Tibial nerve (tissue), 4 donors: ENCODE measurements at regions not wholly inside any gene's neighbourhood (a gene's known extent, or its start where the extent isn't known, plus 50 kb on each side); places are given as distances from the start of the nearest gene placed in this dataset.

Experiments used
- DNase-seq, 2 donors: peaks; one replicate each; pipeline ENCODE4 v3.0.0-alpha.2; 2019; ENCODE audit warnings: low spot score in 2 of 2
- H3K27ac ChIP-seq, 4 donors: fragments of 200-600 bp; sonication (generic) in 3 of 4; one replicate each; pipeline ENCODE4 v1.5.1; 2017 to 2019; ENCODE audit warnings: mild to moderate bottlenecking in 1 of 4
- H3K27me3 ChIP-seq, 2 donors: fragments of 200-600 bp; sonication (generic) in 1 of 2; one replicate each; pipeline versions ENCODE4 v1.5.1 to v1.6.0; 2017 to 2019
- H3K36me3 ChIP-seq, 3 donors: fragments of 200-600 bp; sonication (generic); one replicate each; pipeline ENCODE4 v1.5.1; 2018 to 2019
- H3K4me1 ChIP-seq, 4 donors: fragments of 200-600 bp; sonication (generic) in 3 of 4; one replicate each; pipeline ENCODE4 v1.5.1; 2017 to 2019
- H3K4me3 ChIP-seq, 4 donors: fragments of 200-600 bp; sonication (generic) in 3 of 4; one replicate each; pipeline ENCODE4 v1.5.1; 2017 to 2019; ENCODE audit warnings: mild to moderate bottlenecking in 1 of 4, moderate library complexity in 1 of 4
- H3K9me3 ChIP-seq, 4 donors: fragments of 200-600 bp; sonication (generic) in 3 of 4; one replicate each; pipeline ENCODE4 v1.5.1; 2017 to 2019
- CTCF ChIP-seq, 5 experiments: fragments of 200-600 bp in 3 of 5; fragments of 450-650 bp in 2 of 5; sonication (generic) in 3 of 5; IDR thresholded peaks; one replicate each; pipeline ENCODE4 v1.5.1; 2016 to 2019; ENCODE audit warnings: antibody characterized with exemption in 5 of 5, mild to moderate bottlenecking in 3 of 5, moderate library complexity in 2 of 5
- EP300 ChIP-seq, 2 donors: sonication (generic); formaldehyde crosslinking; IDR thresholded peaks; one replicate each; pipeline ENCODE4 v1.6.1; 2017; ENCODE audit warnings: antibody characterized with exemption in 2 of 2, mild to moderate bottlenecking in 1 of 2
- POLR2A ChIP-seq, 2 donors: fragments of 450-650 bp; IDR thresholded peaks; one replicate each; pipeline ENCODE4 v1.6.1; 2017; ENCODE audit warnings: antibody characterized with exemption in 2 of 2, mild to moderate bottlenecking in 2 of 2, moderate library complexity in 2 of 2
- WGBS, 2 donors: methylation state at CpG; one replicate each; pipeline ENCODE4 v1.1.5; 2018; 5-methylcytosine and 5-hydroxymethylcytosine counted together

GRCh38 chr20:60167812-60168211 is 209.6 kb downstream of the CDH26 start:
- no peak overlapping the region for H3K4me3 ChIP-seq
- H3K27ac ChIP-seq: no peak overlapping the region
- no peaks in the 10 kb centered on the region for H3K36me3 ChIP-seq
- H3K4me1 ChIP-seq: peaks cover 0 to 4% (median 0%) of the 10 kb centered on the region in 4 donors
- 90% methylated on average over 1 of the region's 1 CpG for WGBS, 2 donors
- no peaks in the 10 kb centered on the region for H3K27me3 ChIP-seq
- no peak for DNase-seq
- TF ChIP-seq CTCF (IDR thresholded peaks at IDR 0.05) (no peak), POLR2A (IDR thresholded peaks at IDR 0.05) (no peak), EP300 (IDR thresholded peaks at IDR 0.05) (no peak)
- no peaks in the 10 kb centered on the region for H3K9me3 ChIP-seq

- no peak for TF ChIP-seq POLR2A (IDR thresholded peaks at IDR 0.05)
- no peak for TF ChIP-seq CTCF (IDR thresholded peaks at IDR 0.05)
- TF ChIP-seq EP300 (IDR thresholded peaks at IDR 0.05): no peak
- H3K9me3 ChIP-seq: no peaks in the 10 kb centered on the region
- no peak overlapping the region for H3K4me3 ChIP-seq
- no peak for DNase-seq
- no peak overlapping the region for H3K27ac ChIP-seq
- H3K36me3 ChIP-seq: no peaks in the 10 kb centered on the region
- WGBS, 2 donors: 53 to 70% methylated on average over 1 of the region's 1 CpG
- peaks cover 0 to 4% (median 0%) of the 10 kb centered on the region in 4 donors for H3K4me1 ChIP-seq
- H3K27me3 ChIP-seq: no peaks in the 10 kb centered on the region
Observed at GRCh38 chr20:60168963-60169362, 210.7 kb downstream of the CDH26 start.

- no peaks in the 10 kb centered on the region for H3K36me3 ChIP-seq
- WGBS, 2 donors: 70 to 97% methylated on average over 3 of the region's 3 CpGs
- H3K27ac ChIP-seq: no peak overlapping the region
- H3K4me3 ChIP-seq: no peak overlapping the region
- peaks cover 0 to 4% (median 0%) of the 10 kb centered on the region in 4 donors for H3K4me1 ChIP-seq
- H3K27me3 ChIP-seq: no peaks in the 10 kb centered on the region
- H3K9me3 ChIP-seq: no peaks in the 10 kb centered on the region
- TF ChIP-seq POLR2A (IDR thresholded peaks at IDR 0.05) (no peak), EP300 (IDR thresholded peaks at IDR 0.05) (no peak), CTCF (IDR thresholded peaks at IDR 0.05) (no peak)
- DNase-seq: no peak
Observed at GRCh38 chr20:60170116-60170515, 211.9 kb downstream of the CDH26 start.

- Histone ChIP-seq H3K36me3 (no peaks in the 10 kb centered on the region), H3K27ac (no peak overlapping the region), H3K27me3 (no peaks in the 10 kb centered on the region), H3K4me3 (no peak overlapping the region), H3K4me1 (peaks cover 0 to 4% (median 0%) of the 10 kb centered on the region in 4 donors), H3K9me3 (no peaks in the 10 kb centered on the region)
- no peak for DNase-seq
- TF ChIP-seq POLR2A (IDR thresholded peaks at IDR 0.05) (no peak), CTCF (IDR thresholded peaks at IDR 0.05) (no peak), EP300 (IDR thresholded peaks at IDR 0.05) (no peak)
Observed at GRCh38 chr20:60171313-60171712, 213.1 kb downstream of the CDH26 start.

GRCh38 chr20:60171738-60172137 is 213.5 kb downstream of the CDH26 start:
- TF ChIP-seq POLR2A (IDR thresholded peaks at IDR 0.05) (no peak), EP300 (IDR thresholded peaks at IDR 0.05) (no peak), CTCF (IDR thresholded peaks at IDR 0.05) (no peak)
- no peaks in the 10 kb centered on the region for H3K36me3 ChIP-seq
- 76 to 79% methylated on average over 4 of the region's 4 CpGs for WGBS, 2 donors
- H3K9me3 ChIP-seq: no peaks in the 10 kb centered on the region
- peaks cover 0 to 4% (median 0%) of the 10 kb centered on the region in 4 donors for H3K4me1 ChIP-seq
- no peak for DNase-seq
- H3K27me3 ChIP-seq: no peaks in the 10 kb centered on the region
- peak overlapping the region in 2 of 4 donors; percentile 1 to 47 for H3K27ac ChIP-seq
- no peak overlapping the region for H3K4me3 ChIP-seq
